ENCODE measurements at regions not wholly inside any gene's neighbourhood (a gene's known extent, or its start where the extent isn't known, plus 50 kb on each side); places are given as distances from the start of the nearest gene placed in this dataset.
A peak's percentile ranks its signal among the peaks of the same experiment; 100 is the strongest.
"Not testable (repeated sequence)": the region's sequence is repeated elsewhere in the genome, so short reads cannot be mapped to it uniquely, and the experiment has no call there.

DNA sequence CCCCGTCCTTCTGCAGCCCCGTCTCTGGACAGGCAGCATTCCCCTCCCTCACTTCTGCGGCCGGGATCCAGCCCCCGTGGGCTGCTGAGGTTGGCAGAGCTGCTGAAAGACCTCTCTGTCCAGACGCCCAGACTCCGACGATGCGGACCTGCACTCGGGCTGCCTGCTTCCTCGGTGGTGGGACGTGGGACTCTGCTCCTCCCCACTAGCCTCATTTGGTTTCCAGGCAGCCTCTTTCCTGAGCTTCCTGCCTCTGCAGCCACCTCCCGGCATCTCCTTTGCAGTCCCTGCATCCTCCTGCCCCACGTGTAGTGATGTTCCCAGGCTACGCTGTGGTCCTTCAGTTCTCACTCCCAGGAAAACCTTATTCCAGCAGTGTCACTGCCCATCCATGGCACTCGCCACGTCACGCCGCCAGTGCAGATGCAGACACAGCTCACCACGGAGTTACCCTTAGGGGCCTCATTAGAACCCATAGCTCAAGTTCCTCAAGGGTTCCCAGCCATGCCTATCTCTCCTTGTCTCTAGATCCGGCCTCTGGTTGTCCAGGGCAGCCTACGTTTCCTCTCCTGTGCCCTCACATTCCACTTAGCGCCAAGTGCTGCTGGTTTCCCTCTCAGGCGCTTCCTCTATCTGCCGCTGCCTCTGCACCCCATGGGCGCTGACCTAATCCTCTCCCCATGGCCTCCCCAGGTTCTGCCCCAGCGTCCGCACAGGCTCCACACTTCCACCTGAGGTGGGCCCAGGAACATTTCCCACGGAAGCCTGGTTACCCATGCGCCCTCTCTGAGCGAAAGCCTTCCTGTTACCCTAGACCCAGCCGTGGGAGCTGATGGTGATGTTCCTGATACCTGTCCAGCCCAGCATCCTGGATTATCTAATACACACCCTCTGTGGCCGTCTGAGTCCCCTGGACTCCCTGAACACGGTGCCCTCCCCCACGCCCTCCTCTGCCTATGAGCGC, 318.3 kb upstream of the MYT1L start:
- no peak for DNase-seq

DNA sequence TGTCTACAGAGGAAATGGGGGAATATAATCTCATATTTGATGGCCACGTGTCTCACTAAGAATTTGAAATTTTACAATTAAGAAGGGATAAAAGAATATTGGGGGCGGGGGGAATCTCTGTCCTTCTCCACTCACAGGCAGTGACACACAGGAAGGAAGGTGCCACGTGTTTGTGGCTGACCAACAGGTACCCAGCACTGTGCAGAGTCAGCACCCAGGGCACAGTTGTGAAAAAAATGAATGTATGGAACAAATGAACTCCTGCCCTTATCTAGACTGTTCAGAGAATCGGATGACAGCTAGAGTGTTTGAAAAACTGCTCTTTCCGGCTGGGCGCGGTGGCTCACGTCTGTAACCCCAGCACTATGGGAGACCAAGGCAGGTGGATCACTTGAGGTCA, 317.0 kb upstream of the MYT1L start:
- DNase-seq = no peak

DNA sequence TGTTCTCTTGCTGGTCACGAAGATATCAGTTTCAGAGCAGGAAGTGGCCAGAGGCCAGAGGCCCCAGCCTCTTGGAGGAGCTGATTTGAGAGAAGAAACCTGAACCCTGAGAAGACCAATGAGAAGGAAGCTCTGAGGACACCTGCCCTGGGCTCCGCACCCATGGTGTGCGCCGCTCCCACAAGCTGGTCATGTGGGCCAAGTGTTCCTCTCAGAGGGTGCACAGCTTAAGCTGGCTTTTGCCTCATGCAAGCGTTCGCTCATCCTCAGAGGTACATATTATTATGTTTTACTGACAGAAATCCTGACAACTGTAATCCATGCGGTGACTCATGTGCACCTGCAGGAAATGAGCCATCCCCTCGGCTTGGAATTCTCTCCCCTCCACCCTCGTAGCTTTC, 316.1 kb upstream of the MYT1L start:
- DNase-seq = peak; percentile 7 to 17

DNA sequence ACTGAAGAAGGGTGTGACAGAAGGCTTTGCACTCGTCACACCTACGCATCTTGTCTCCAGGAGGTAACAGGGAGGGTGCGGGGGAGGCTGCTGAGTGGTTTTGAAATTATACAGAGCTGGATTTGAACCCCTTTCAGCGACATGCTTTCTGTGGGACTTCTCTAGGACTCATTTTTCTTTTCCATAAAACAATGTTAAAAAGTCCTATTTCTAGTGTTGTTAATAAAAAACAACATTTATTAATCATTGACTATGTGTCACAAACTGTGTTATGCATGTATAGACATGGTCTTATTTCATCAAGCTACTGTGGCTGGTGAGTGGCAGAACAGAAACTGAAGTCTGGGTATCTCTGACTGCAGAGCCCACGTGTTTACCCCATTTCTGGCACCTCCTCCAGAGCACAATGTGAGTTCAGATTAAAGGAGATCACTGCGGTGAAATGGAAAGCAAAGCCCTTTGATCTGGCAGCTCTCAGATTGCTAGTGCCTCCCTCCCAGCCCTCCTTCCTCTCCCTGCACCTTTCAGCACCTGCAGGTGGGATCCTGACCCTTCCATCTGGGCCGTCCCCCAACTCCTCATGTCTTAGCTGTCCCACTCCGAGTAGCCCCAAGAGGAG, 315.5 kb upstream of the MYT1L start:
- peak; percentile 60 to 70 for DNase-seq

DNA sequence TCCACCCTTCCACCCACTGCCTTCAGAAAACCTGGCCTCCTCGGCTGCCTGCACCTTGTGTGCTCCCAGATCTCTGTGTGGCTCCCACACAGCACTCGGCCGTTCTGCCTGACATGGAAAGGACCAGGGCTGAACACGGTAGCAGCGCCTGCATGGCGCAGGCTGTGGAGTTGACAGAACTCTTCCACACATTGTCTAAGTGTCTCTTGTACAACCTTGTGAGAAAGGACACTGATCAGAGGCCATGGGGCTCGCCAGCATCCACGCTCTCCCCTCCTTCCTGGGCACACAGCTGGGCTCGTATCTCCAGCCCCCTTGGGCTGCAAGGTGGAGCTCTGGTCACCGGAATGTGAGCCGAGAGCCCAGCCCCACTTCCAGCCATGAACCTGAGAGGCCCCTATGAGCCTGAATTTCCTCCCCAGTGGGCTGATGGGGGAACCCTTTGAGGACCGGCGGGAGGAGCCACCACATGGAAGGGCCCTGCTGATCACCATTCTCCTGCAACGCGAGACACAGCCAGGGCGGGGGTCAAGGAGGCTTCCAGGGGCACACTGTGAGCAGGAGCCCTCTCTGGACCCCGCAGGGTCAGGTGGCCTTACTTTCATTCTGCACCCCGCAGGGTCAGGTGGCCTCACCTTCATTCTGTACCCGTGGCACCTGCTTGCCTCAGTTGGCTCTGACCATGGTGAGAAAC, 314.2 kb upstream of the MYT1L start:
- DNase-seq = no peak

DNA sequence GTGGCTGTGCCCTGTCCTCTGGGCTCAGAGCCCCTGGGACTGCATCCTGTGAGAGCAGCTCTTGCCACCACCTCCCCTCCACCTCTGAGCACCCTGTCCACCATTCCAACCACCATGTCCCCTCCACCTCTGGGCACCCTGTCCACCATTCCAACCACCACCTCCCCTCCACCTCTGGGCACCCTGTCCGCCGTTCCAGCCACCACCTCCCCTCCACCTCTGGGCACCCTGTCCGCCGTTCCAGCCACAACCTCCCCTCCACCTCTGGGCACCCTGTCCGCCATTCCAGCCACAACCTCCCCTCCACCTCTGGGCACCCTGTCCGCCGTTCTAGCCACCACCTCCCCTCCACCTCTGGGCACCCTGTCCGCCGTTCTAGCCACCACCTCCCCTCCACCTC, 313.7 kb upstream of the MYT1L start:
- DNase-seq = not testable (repeated sequence)

DNA sequence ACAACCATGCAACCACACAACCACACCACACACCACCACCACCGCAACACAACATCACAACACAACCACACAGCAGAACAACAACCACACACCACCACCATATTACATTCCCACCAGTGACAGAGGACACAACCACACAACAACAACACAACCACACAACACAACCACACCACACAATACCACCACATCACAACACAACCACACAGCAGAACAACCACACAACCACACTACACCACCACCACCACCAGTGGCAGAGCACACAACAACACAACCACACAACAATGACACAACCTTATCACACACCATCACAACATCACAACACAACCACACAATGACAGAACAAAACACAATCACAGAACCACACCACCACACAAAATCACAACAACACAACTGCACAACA, 313.0 kb upstream of the MYT1L start:
- no peak for DNase-seq

DNA sequence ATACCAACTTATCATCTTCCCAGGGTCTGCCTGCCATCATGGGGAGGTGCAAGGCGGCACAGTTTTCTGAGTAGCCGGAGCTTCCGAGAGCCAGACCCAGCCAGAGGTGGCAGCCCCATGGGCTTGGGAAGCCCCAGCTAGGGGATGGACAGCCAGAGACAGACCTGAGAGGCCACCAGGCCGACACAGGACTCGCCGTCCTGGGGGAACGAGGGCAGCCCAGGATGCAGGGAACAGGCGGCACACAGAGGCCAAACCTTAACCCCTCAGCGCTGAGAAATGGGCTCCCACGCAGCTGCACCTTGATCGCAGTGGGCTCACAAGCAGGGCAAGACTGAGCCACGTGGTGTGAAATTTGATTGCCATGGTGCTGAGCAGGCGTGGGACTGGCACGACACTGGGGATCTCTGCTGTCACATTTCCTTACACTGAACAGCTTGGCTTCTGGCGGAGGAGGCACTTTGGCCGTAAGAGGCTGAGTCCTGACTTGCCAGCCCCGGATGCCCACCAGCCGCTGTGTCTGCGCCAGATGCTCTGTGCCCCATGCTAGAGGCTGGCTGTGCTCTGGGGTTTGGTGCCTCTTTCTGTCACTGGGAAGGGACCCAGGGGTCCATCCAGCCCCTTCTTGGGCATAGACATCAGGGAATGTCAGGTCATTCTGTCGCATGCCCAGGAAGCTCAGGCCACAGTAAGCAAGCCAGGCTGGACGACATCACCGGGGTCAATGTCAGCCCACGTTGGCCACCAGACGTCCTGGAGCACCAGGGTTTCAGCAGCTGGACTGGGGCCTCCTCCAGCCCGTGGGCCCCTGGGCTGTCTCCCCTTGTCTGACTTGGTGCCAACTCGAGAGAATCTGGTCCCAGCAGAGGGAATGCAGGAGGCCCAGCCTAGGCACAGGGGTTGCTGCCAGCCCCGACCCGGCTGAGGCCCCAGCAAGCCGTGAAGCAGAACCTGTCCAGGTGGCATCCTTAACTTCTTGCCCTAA, 312.1 kb upstream of the MYT1L start:
- no peak for DNase-seq

DNA sequence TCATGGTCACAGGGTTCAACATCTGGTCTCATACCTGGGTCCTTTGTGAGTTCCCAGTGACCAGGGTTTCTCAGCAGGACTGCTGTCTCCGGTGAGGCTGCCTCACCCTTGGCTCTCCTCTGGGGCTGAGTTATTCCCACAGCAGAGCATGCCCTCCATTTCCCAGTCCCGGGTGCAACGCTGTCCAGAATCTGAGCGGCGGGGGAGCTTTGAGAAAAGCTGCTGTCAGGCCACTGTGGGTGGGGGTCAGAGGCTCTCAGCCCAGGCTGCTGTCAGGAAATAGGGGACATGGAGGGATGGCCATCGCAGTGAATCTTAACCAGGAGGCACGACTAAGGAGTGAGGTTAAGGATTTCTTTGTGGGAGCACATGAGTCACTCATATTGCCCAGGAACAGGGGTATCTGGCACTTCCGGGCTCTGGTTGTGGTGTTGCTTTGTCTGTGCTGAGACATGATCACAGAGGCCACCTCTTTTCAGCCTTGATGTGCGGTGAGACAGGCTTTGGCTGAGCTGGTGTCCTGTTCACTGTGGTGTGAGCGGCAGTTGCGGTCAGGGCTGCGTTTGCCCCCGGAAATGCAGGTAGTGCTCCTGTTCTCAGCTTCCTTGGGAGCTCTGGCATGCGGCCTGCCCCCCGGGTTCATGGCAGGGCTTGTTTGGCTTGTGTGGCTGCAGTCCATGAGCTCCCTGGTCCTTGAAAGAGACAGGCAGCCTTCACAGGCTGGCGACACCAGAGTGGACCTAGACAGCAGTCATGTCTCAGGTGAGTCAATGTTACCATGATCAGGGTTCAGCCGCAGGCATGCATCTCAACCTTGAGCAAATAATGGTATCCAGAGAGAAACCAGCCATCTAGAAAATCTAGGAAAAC, 310.7 kb upstream of the MYT1L start:
- DNase-seq = no peak

DNA sequence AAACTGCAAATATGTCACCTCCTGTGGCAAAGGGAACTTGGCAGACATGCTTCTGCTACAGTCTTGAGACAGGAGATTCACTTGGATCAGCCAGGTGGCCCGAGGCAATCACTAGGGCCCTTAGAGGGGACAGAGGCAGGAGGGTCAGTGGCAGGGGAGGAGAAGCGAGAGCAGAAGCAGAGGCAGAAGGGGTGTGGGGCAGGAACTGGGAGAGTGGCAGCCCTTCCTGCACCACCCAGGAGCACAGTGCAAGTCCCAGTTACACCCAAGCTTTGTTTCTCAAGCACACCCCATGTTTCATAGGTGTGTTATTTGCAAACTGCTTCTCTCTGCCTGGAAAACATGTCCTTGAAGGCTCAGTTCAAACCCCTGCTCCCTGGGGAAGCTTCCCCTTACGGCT, 309.7 kb upstream of the MYT1L start:
- no peak for DNase-seq

DNA sequence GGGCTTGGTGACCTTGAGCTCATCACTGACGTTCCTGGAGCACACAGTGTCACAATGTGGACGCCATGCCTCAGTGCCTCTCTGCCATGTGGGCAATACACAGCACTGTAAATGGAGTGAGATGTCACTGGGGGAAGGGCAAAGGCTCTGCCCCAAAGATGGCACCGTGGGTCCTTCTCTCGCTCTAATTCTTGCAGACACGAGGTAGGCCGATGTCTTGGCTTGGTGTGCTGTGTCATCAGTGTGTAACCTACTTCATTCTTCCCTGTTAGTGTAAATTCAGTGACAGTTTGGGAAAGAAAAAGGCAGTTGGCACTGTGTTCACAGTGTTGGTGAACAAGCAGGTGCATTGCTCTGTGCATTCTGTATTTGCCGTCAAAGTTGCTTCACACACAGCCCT, 309.3 kb upstream of the MYT1L start:
- no peak for DNase-seq

DNA sequence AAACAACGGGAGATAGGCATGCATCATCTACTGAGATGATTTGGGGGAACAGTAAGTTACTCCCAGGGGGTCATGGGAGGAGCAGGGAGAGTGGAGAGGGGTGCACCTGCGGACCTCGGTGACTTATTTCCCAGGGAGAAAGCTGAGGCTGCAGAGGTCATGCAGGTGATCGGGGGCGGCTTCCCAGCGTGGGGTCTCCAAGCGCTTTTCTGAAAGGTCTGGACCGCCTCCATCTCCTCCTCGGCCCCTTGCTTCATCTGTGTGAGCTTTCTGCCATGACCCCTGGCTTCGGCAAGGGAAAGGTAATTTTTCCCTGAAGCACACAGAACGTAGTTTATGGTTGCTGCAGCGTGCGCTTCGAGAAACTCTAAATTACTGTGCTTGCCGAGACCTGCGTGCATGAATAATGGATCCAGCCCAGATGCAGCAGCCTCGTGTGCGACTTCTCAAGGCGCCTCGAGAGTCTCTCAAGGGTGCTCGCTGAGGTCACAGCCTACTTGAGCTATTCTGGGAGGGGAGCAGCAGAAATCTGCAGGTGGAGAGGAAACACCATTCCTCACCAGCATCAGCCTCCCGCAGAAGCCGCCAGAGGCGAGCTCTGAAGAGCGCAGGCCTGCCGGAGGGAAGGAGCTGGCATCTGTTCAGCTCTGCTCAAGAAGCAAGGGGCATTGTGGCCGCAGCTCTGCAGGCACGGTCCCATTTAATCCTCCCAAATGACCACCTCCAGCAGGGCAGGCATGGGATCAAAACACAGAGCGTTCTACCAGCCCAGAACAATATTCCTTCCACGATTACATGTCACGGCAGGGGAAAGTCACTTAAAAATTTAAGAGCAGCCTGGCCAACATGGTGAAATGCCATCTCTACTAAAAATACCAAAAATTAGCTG, 308.4 kb upstream of the MYT1L start:
- no peak for DNase-seq

DNA sequence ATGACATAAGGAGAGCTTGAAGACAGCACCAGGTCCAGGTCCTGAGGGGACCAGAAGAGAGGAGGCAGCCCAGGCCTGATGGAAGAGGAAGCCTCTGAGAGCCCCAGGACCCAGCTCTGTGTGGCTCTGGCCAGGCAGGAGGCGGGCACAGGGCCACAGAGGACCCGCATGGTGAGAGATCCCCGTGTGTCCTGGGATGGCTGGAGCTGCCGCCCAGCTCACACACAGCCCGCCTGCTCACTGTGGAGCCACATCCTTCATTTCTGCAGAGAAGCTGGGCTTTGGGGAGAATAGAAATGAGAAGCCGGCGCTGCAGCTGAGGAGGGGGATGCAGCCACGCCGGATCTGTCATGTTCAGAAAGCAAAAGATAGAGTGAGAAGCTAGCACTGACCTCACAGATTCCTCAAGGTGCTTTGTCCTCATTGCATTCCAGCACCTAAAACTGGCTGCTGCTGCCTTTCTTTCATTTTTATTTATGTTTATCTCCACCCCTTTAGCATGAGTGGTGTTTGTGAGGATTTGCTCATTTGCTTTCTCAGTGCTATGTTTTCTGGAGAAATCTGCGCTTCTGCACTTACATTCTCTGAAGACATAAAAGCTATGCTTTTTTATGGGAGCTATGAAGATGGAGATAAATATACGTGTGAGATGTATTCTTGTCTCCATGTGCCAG, 307.6 kb upstream of the MYT1L start:
- no peak for DNase-seq

DNA sequence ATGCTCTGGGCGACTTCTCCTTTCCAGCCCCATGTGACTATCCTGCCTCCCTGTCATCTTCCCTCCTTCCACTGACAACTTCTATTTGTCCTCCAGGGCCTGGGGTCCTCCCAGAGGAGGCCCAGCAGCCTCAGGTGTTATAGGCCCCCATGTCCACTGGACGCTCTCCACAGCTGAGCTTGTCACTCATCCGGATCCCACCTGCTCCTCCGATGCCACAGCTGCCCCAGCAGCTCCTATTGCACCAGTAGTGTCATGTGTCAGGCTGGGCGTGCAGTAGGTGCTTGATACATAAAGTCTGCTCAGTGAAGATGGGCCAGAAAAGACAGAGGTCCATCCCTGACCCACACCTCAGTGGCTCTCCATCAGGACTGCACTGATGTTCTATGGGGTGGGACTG, 305.7 kb upstream of the MYT1L start:
- DNase-seq = no peak

DNA sequence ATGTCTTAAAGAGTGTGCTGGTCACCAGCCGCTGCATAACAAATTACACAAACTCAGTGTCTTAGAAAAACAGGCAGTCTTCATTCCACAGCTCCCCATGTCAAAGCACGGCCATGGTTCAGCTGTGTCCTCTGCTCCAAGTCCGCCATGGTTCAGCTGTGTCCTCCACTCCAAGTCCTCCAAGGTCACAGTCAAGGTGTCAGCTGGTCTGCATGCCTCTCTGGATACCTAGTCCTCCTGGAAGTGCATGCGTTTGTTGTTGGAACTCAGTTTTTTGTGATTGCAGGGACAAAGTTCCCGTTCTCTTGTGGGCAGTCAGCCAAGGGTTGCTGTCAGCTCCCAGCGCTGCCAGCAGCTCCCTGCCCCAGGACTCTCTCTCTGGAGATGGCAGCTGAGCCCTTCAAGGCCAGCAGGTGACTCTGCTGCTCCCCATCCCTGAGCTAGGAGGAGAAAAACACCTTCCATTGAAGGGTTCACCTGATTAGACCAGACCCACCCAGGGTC, 304.0 kb upstream of the MYT1L start:
- DNase-seq = no peak

DNA sequence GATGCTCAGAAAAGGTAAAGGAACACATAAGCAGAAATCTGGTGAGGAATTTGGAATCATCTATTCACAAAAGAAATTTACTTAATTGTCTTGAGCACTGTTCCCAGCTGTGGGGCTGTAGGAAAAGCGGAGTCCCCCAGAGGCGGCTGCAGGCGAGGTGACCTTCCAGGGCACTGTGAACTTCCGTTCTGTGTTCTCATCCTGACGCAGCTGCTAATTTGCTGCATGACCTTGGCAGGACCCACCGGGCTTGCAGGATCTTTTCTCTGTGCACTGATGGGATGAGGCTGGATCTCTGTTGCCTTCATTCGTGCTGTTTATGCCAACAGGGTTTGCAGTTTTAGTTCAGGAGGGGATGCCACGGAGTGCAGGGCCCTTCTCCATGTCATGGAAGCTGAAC, 301.9 kb upstream of the MYT1L start:
- DNase-seq = no peak

DNA sequence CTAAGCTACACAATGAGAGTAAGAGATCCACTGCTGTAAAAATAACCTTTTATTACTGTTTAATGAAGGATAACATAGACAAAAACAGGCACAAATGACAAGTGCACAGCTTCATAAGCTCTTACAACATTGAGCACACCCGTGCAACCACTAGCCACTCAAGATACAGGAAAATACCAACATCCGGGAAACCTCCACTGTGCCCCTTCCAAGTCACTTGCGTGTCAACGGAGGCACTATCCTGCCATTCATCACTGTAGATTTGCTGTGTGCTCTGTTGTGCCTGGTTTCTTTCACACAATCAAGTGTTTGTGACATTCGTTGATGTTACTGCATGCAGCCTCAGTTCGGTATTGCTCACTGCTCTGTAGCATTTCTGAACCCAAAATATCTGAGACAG, 292.9 kb upstream of the MYT1L start:
- DNase-seq = no peak

DNA sequence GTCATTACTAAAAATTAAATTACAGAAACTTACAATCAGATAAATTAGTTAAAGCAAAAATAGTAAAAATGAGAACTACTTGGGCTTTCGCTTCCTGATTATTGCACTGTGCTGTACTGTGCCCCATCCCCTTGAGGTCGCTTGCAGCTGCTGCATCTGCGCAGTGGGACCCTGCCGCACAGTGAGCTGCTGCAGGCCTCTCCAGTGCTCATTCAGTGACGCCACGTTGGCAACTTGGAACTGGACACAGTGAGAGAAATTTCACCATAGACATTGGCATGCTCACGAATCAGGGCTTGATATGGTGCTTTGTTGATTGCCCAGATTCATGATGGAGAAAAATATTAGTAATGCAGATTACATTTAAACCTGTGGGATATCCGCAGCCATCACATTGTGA, 290.8 kb upstream of the MYT1L start:
- DNase-seq = no peak

DNA sequence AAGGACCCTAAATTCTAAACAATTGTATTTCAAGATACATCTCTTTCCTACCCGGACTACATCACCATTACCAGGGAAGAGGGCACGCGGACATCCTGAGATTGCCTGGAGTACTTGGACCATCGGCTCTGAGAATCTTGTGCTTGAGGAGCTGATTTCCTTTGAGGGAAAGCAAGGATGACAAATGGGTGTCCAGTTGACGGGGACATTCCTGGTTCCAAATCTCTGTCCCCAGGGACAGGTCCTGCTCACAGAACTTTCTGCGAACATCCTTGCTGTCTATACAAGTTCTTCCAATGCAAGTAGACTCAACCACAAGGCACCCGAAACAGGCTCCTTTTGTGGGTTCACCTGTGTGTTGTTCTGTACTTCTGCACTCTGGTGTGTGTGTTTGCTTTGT, 289.5 kb upstream of the MYT1L start:
- DNase-seq = no peak

DNA sequence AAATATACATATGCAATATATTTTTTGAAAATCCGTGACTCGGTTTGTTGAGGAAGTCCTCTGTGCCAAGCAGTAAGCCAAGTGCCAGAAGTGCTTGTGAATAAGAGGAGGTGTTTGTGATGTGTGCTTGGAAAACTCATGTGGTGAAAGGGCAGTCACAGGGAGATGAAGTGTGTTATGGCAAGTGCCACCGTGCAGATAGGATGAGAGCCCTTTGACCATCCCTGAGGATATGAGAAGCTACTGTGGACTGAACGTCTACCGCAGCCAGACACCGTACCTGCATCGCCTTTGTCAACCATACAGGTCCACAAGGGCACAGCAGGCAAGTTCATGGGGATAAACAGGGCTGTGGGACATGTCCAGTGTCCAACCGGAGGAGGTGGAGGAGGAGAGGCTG, 288.9 kb upstream of the MYT1L start:
- DNase-seq = no peak
